ENCODE measurements at regions not wholly inside any gene's neighbourhood (a gene's known extent, or its start where the extent isn't known, plus 50 kb on each side); places are given as distances from the start of the nearest gene placed in this dataset.

DNA sequence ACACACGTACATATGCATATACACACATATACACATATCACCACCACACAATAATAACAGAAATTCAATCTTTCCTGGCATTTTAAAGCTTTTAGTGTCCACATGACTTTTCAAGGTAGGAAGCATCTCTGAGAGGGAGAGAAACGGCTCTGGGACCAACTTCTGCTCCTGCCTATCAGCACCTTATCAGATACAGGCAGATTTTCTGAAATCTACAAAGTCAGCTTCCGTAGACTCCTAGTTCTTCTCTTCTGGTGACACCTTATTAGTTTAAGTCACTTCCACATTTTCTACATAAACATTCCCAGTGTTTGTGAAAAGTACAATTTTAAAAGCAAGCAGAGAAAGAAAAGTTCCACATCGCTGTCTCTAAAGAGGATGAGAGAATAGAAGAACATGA is 74.5 kb downstream of the ZNF22 start:
- TF ChIP-seq POLR2AphosphoS5 (IDR thresholded peaks at IDR 0.05; ENCODE audit: low read depth) (no peak), SPI1 (IDR thresholded peaks at IDR 0.05; ENCODE audit: borderline replicate concordance, low read depth) (no peak)
- TF ChIP-seq, protein P1, sequence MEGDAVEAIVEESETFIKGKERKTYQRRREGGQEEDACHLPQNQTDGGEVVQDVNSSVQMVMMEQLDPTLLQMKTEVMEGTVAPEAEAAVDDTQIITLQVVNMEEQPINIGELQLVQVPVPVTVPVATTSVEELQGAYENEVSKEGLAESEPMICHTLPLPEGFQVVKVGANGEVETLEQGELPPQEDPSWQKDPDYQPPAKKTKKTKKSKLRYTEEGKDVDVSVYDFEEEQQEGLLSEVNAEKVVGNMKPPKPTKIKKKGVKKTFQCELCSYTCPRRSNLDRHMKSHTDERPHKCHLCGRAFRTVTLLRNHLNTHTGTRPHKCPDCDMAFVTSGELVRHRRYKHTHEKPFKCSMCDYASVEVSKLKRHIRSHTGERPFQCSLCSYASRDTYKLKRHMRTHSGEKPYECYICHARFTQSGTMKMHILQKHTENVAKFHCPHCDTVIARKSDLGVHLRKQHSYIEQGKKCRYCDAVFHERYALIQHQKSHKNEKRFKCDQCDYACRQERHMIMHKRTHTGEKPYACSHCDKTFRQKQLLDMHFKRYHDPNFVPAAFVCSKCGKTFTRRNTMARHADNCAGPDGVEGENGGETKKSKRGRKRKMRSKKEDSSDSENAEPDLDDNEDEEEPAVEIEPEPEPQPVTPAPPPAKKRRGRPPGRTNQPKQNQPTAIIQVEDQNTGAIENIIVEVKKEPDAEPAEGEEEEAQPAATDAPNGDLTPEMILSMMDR (IDR thresholded peaks at IDR 0.05; ENCODE audit: insufficient read depth, low read length): no peak

All from HL-60 (cell line).